Vagina (tissue), 2 donors: ENCODE measurements at regions not wholly inside any gene's neighbourhood (a gene's known extent, or its start where the extent isn't known, plus 50 kb on each side); places are given as distances from the start of the nearest gene placed in this dataset.

ENCODE experiments used
- DNase-seq, 2 donors: peaks; one replicate each; pipeline ENCODE4 v3.0.0-alpha.2; 2017; ENCODE audit errors: extremely low spot score in 2 of 2
- H3K27ac ChIP-seq: fragments of 200-600 bp; sonication (generic); one replicate; pipeline ENCODE4 v1.5.1; 2019
- H3K27me3 ChIP-seq: fragments of 200-600 bp; sonication (generic); one replicate; pipeline ENCODE4 v1.5.1; 2019
- H3K36me3 ChIP-seq, 2 donors: fragments of 200-600 bp; sonication (generic); one replicate each; pipeline ENCODE4 v1.5.1; 2017 to 2019
- H3K4me1 ChIP-seq: fragments of 200-600 bp; sonication (generic); one replicate; pipeline ENCODE4 v1.5.1; 2019
- H3K4me3 ChIP-seq, 2 donors: fragments of 200-600 bp; sonication (generic); 1 replicate in 1 of 2; 2 replicates in 1 of 2; pipeline ENCODE4 v1.5.1; 2016 to 2019
- H3K9me3 ChIP-seq: fragments of 200-600 bp; sonication (generic); one replicate; pipeline ENCODE4 v1.5.1; 2019
- CTCF ChIP-seq, 3 experiments: fragments of 450-650 bp in 2 of 3; fragments of 200-600 bp in 1 of 3; sonication (generic) in 1 of 3; IDR thresholded peaks; one replicate each; pipeline ENCODE4 v1.5.1; 2017 to 2019; ENCODE audit warnings: antibody characterized with exemption in 3 of 3, mild to moderate bottlenecking in 2 of 3, moderate library complexity in 2 of 3
- POLR2A ChIP-seq, 2 donors: fragments of 450-650 bp; IDR thresholded peaks; one replicate each; pipeline ENCODE4 v1.6.1; 2017; ENCODE audit warnings: antibody characterized with exemption in 2 of 2, mild to moderate bottlenecking in 2 of 2, moderate library complexity in 2 of 2
- POLR2AphosphoS5 ChIP-seq, 2 donors: sonication (generic); formaldehyde crosslinking; IDR thresholded peaks; one replicate each; pipeline ENCODE4 v1.9.0; 2017; ENCODE audit warnings: antibody characterized with exemption in 2 of 2, mild to moderate bottlenecking in 2 of 2, low read depth in 1 of 2; ENCODE audit not compliant: insufficient read depth in 1 of 2
- intact Hi-C: fragments of 100-400 bp; cut with DNase I; formaldehyde crosslinking; loops from one replicate; pipeline ENCODE4 v1.15.1; 2023

GRCh38 chr6:4323322-4323721 is 187.9 kb upstream of the ECI2 start:
- no peak for TF ChIP-seq CTCF (IDR thresholded peaks at IDR 0.05)
- no peak for TF ChIP-seq POLR2AphosphoS5 (IDR thresholded peaks at IDR 0.05; ENCODE audit: insufficient read depth in 1 of 2, low read depth in 1 of 2)
- no peak for TF ChIP-seq POLR2A (IDR thresholded peaks at IDR 0.05)
- Histone ChIP-seq H3K4me1 (peaks cover 44% of the 10 kb centered on the region), H3K27ac (no peak overlapping the region), H3K4me3 (no peak overlapping the region), H3K36me3 (no peaks in the 10 kb centered on the region), H3K9me3 (no peaks in the 10 kb centered on the region), H3K27me3 (no peaks in the 10 kb centered on the region)
- intact Hi-C loops: no loop called here
- DNase-seq: peak in 1 of 2 donors; percentile 78

GRCh38 chr6:4322846-4323309 is 187.5 kb upstream of the ECI2 start:
- no peaks in the 10 kb centered on the region for H3K36me3 ChIP-seq
- no peaks in the 10 kb centered on the region for H3K9me3 ChIP-seq
- H3K27me3 ChIP-seq: no peaks in the 10 kb centered on the region
- H3K4me3 ChIP-seq: no peak overlapping the region
- TF ChIP-seq POLR2AphosphoS5 (IDR thresholded peaks at IDR 0.05; ENCODE audit: insufficient read depth in 1 of 2, low read depth in 1 of 2) (peak in 1 of 2 donors; percentile 58), POLR2A (IDR thresholded peaks at IDR 0.05) (no peak)
- H3K4me1 ChIP-seq: peaks cover 48% of the 10 kb centered on the region
- peak in 1 of 2 donors; percentile 80 for DNase-seq
- no peak overlapping the region for H3K27ac ChIP-seq
- intact Hi-C loops: no loop called here

- H3K4me1 ChIP-seq: peaks cover 54% of the 10 kb centered on the region
- no peak overlapping the region for H3K27ac ChIP-seq
- H3K4me3 ChIP-seq: no peak overlapping the region
- H3K36me3 ChIP-seq: no peaks in the 10 kb centered on the region
- DNase-seq: peak in 1 of 2 donors; percentile 75
- intact Hi-C loops: no loop called here
- no peaks in the 10 kb centered on the region for H3K9me3 ChIP-seq
- TF ChIP-seq POLR2AphosphoS5 (IDR thresholded peaks at IDR 0.05; ENCODE audit: insufficient read depth in 1 of 2, low read depth in 1 of 2) (no peak), CTCF (IDR thresholded peaks at IDR 0.05) (no peak), POLR2A (IDR thresholded peaks at IDR 0.05) (no peak)
- no peaks in the 10 kb centered on the region for H3K27me3 ChIP-seq
Measured at GRCh38 chr6:4322134-4322845, 186.9 kb upstream of the ECI2 start.

- no peaks in the 10 kb centered on the region for H3K36me3 ChIP-seq
- no peaks in the 10 kb centered on the region for H3K27me3 ChIP-seq
- no peak for DNase-seq
- intact Hi-C loops: no loop called here
- H3K4me1 ChIP-seq: peaks cover 66% of the 10 kb centered on the region
- no peak overlapping the region for H3K27ac ChIP-seq
- H3K9me3 ChIP-seq: no peaks in the 10 kb centered on the region
- TF ChIP-seq POLR2AphosphoS5 (IDR thresholded peaks at IDR 0.05; ENCODE audit: insufficient read depth in 1 of 2, low read depth in 1 of 2): peak in 1 of 2 donors; percentile 76
- no peak for TF ChIP-seq CTCF (IDR thresholded peaks at IDR 0.05)
- no peak for TF ChIP-seq POLR2A (IDR thresholded peaks at IDR 0.05)
- no peak overlapping the region for H3K4me3 ChIP-seq
Measured at GRCh38 chr6:4320860-4321259, 185.5 kb upstream of the ECI2 start.

GRCh38 chr6:4319981-4320683 is 184.8 kb upstream of the ECI2 start:
- peak in 1 of 2 donors; percentile 24 for TF ChIP-seq POLR2AphosphoS5 (IDR thresholded peaks at IDR 0.05; ENCODE audit: insufficient read depth in 1 of 2, low read depth in 1 of 2)
- no peak for TF ChIP-seq CTCF (IDR thresholded peaks at IDR 0.05)
- no peak for TF ChIP-seq POLR2A (IDR thresholded peaks at IDR 0.05)
- Histone ChIP-seq H3K4me1 (peaks cover 66% of the 10 kb centered on the region), H3K36me3 (no peaks in the 10 kb centered on the region), H3K4me3 (no peak overlapping the region), H3K27me3 (no peaks in the 10 kb centered on the region), H3K9me3 (no peaks in the 10 kb centered on the region), H3K27ac (peak overlapping the region; percentile 7)
- intact Hi-C loops: no loop called here
- DNase-seq: peak in 1 of 2 donors; percentile 80
